PC-3 (cell line): ENCODE measurements at regions not wholly inside any gene's neighbourhood (a gene's known extent, or its start where the extent isn't known, plus 50 kb on each side); places are given as distances from the start of the nearest gene placed in this dataset.

Source experiments
- ATAC-seq: fragments of 200-7000 bp; cut with Tn5 transposase; 2 replicates; pipeline ENCODE4 v1.9.1; 2020; ENCODE audit warnings: mild to moderate bottlenecking, moderate library complexity
- BruUV-seq: library from RNA; stranded (reverse); fragments of 400-500 nt; replicated peaks from 2 replicates; lab custom pipeline; 2021; lab: Mats Ljungman, UMichigan
- CTCF ChIA-PET: fragments of 300-600 bp; sonication (Branson Sonifier 250); formaldehyde crosslinking; loops from one replicate; lab custom pipeline; 2022; ENCODE audit warnings: antibody characterized with exemption; lab: Charles Lee
- POLR2A ChIA-PET: fragments of 300-600 bp; sonication (Branson Sonifier 250); formaldehyde crosslinking; loops from one replicate; lab custom pipeline; 2022; ENCODE audit warnings: antibody characterized with exemption; ENCODE audit not compliant: unreplicated experiment; lab: Charles Lee
- DNase-seq: peaks from one replicate; pipeline ENCODE4 v3.0.0-alpha.2; 2015
- H2AFZ ChIP-seq: fragments of 300-600 bp; sonication (generic); 2 replicates; pipeline ENCODE4 v1.6.0; 2016; ENCODE audit warnings: antibody characterized with exemption, low read length
- H3F3A ChIP-seq: fragments of 300-600 bp; sonication (generic); one replicate; pipeline ENCODE4 v1.6.0; 2017; ENCODE audit warnings: antibody characterized with exemption, low read length, control low read depth, mild to moderate bottlenecking; ENCODE audit not compliant: unreplicated experiment
- H3K27ac ChIP-seq: fragments of 300-600 bp; sonication (generic); 2 replicates; pipeline ENCODE4 v1.5.1; 2016; ENCODE audit warnings: mild to moderate bottlenecking, low read length
- H3K27me3 ChIP-seq: fragments of 300-600 bp; sonication (generic); 2 replicates; pipeline ENCODE4 v1.6.1; 2016; ENCODE audit warnings: low read length, mixed read lengths
- H3K36me3 ChIP-seq: fragments of 300-600 bp; sonication (generic); 2 replicates; pipeline ENCODE4 v1.6.1; 2016; ENCODE audit warnings: low read depth, mixed run types, low read length, mixed read lengths
- H3K4me1 ChIP-seq: fragments of 300-600 bp; sonication (generic); 2 replicates; pipeline ENCODE4 v1.5.1; 2016; ENCODE audit warnings: low read length; ENCODE audit not compliant: insufficient read depth
- H3K4me2 ChIP-seq: fragments of 300-600 bp; sonication (generic); 2 replicates; pipeline ENCODE4 v1.6.0; 2016; ENCODE audit warnings: low read length
- H3K4me3 ChIP-seq: fragments of 300-600 bp; sonication (generic); 2 replicates; pipeline ENCODE4 v1.5.1; 2016; ENCODE audit warnings: mild to moderate bottlenecking, low read length, mixed read lengths
- H3K79me2 ChIP-seq: fragments of 300-600 bp; sonication (generic); 2 replicates; pipeline ENCODE4 v1.6.1; 2017; ENCODE audit warnings: low read length, mixed read lengths
- H3K9ac ChIP-seq: fragments of 300-600 bp; sonication (generic); 2 replicates; pipeline ENCODE4 v1.6.0; 2016; ENCODE audit warnings: mild to moderate bottlenecking, low read length
- H3K9me2 ChIP-seq: fragments of 300-600 bp; sonication (generic); replicated peaks from 2 replicates; pipeline ENCODE4 v1.6.1; 2016; ENCODE audit warnings: mixed run types, low read length, mixed read lengths
- H3K9me3 ChIP-seq: fragments of 300-600 bp; sonication (generic); 2 replicates; pipeline ENCODE4 v1.6.1; 2016; ENCODE audit warnings: low read length, mixed read lengths
- H4K20me1 ChIP-seq: fragments of 300-600 bp; sonication (generic); 2 replicates; pipeline ENCODE4 v1.6.1; 2016; ENCODE audit warnings: low read length, mixed read lengths
- CTCF ChIP-seq: fragments of 300-600 bp; sonication (generic); conservative IDR thresholded peaks from 2 replicates; pipeline ENCODE4 v1.5.1; 2017; ENCODE audit warnings: antibody characterized with exemption, low read depth, mild to moderate bottlenecking, low read length
- EZH2 ChIP-seq: fragments of 300-600 bp; sonication (generic); IDR thresholded peaks from one replicate; pipeline ENCODE4 v1.6.1; 2017; ENCODE audit warnings: antibody characterized with exemption, mild to moderate bottlenecking, low read length; ENCODE audit not compliant: unreplicated experiment
- EZH2phosphoT487 ChIP-seq: fragments of 300-600 bp; sonication (generic); IDR thresholded peaks from 2 replicates; pipeline ENCODE4 v1.6.1; 2018; ENCODE audit warnings: mild to moderate bottlenecking, antibody characterized with exemption, low read length, borderline replicate concordance
- intact Hi-C: fragments of 100-400 bp; cut with micrococcal nuclease; formaldehyde crosslinking; loops from 2 replicates; pipeline ENCODE4 v1.9.0; 2023

- Histone ChIP-seq H3F3A (no peaks in the 10 kb centered on the region), H3K27ac (no peak overlapping the region), H3K79me2 (no peaks in the 10 kb centered on the region), H3K9ac (no peak overlapping the region), H4K20me1 (no peaks in the 10 kb centered on the region), H3K9me3 (no peaks in the 10 kb centered on the region), H3K27me3 (no peaks in the 10 kb centered on the region), H3K4me2 (no peak overlapping the region), H3K4me3 (no peak overlapping the region), H3K4me1 (no peaks in the 10 kb centered on the region), H3K36me3 (no peaks in the 10 kb centered on the region), H2AFZ (no peak overlapping the region), H3K9me2 (no peaks in the 10 kb centered on the region)
- BruUV-seq = no TSS peak
- DNase-seq = no peak
- TF ChIP-seq EZH2 (no peak), EZH2phosphoT487 (no peak), CTCF (no peak)
- no peak for ATAC-seq
- CTCF ChIA-PET = no interaction called here
- POLR2A ChIA-PET = no interaction called here
- intact Hi-C loops = no loop called here
Observed at GRCh38 chr2:22807872-22808271, 577.1 kb upstream of the KLHL29 start.

- ATAC-seq = no peak
- Histone ChIP-seq H3K27me3 (no peaks in the 10 kb centered on the region), H3K4me1 (no peaks in the 10 kb centered on the region), H3K27ac (no peak overlapping the region), H4K20me1 (no peaks in the 10 kb centered on the region), H3K36me3 (no peaks in the 10 kb centered on the region), H3K79me2 (no peaks in the 10 kb centered on the region), H3K9ac (no peak overlapping the region), H3F3A (no peaks in the 10 kb centered on the region), H3K9me2 (no peaks in the 10 kb centered on the region), H3K4me3 (no peak overlapping the region), H2AFZ (no peak overlapping the region), H3K4me2 (no peak overlapping the region), H3K9me3 (no peaks in the 10 kb centered on the region)
- no peak for TF ChIP-seq CTCF
- TF ChIP-seq EZH2 = no peak
- TF ChIP-seq EZH2phosphoT487 = no peak
- POLR2A ChIA-PET = no interaction called here
- DNase-seq = no peak
- BruUV-seq = no TSS peak
- CTCF ChIA-PET = no interaction called here
- intact Hi-C loops = no loop called here
Observed at GRCh38 chr2:22810602-22811001, 574.4 kb upstream of the KLHL29 start.

- TF ChIP-seq EZH2phosphoT487 (no peak), CTCF (no peak), EZH2 (no peak)
- Histone ChIP-seq H3F3A (no peaks in the 10 kb centered on the region), H3K4me1 (no peaks in the 10 kb centered on the region), H4K20me1 (no peaks in the 10 kb centered on the region), H3K4me3 (no peak overlapping the region), H2AFZ (no peak overlapping the region), H3K36me3 (no peaks in the 10 kb centered on the region), H3K27ac (no peak overlapping the region), H3K27me3 (no peaks in the 10 kb centered on the region), H3K9ac (no peak overlapping the region), H3K4me2 (no peak overlapping the region), H3K79me2 (no peaks in the 10 kb centered on the region), H3K9me3 (peaks cover 7% of the 10 kb centered on the region; the same call in 1 of the 2 replicates), H3K9me2 (no peaks in the 10 kb centered on the region)
- no TSS peak for BruUV-seq
- intact Hi-C loops = no loop called here
- ChIA-PET POLR2A (no interaction called here), CTCF (no interaction called here)
- no peak for ATAC-seq
- no peak for DNase-seq
Observed at GRCh38 chr2:22812065-22812680, 572.8 kb upstream of the KLHL29 start.
